ENCODE measurements at regions not wholly inside any gene's neighbourhood (a gene's known extent, or its start where the extent isn't known, plus 50 kb on each side); places are given as distances from the start of the nearest gene placed in this dataset.

DNA sequence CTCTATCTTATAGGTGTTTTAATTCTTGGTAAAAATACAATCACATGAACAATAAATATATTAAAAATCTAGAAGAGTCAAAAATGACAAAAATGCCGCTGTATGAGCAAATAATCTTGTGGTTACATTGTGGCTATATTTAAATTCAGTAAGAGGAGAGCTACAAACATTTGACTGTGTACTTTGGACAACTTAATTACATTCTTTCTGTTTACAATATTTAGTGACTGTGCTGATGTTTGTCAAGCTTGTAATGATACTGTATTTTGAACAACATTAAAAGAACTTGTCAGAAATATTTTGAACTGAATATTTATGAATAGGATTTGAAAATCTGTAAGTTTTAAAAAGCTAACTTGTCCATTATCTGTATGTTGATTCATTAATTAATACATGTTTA is 598.3 kb downstream of the SI start:
- WGBS, 2 donors, result 13 to 40% methylated on average over 1 of the region's 1 CpG
- Histone ChIP-seq H3K4me3 (no peak overlapping the region), H3K9me3 (no peaks in the 10 kb centered on the region), H3K27ac (no peak overlapping the region), H3K4me1 (no peaks in the 10 kb centered on the region), H3K27me3 (no peaks in the 10 kb centered on the region), H3K36me3 (no peaks in the 10 kb centered on the region)
- intact Hi-C loops (cut with DNase I), result no loop called here
- TF ChIP-seq, protein P1, sequence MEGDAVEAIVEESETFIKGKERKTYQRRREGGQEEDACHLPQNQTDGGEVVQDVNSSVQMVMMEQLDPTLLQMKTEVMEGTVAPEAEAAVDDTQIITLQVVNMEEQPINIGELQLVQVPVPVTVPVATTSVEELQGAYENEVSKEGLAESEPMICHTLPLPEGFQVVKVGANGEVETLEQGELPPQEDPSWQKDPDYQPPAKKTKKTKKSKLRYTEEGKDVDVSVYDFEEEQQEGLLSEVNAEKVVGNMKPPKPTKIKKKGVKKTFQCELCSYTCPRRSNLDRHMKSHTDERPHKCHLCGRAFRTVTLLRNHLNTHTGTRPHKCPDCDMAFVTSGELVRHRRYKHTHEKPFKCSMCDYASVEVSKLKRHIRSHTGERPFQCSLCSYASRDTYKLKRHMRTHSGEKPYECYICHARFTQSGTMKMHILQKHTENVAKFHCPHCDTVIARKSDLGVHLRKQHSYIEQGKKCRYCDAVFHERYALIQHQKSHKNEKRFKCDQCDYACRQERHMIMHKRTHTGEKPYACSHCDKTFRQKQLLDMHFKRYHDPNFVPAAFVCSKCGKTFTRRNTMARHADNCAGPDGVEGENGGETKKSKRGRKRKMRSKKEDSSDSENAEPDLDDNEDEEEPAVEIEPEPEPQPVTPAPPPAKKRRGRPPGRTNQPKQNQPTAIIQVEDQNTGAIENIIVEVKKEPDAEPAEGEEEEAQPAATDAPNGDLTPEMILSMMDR (IDR thresholded peaks at IDR 0.05), result no peak
- TF ChIP-seq POLR2A (IDR thresholded peaks at IDR 0.05) (no peak), POLR2AphosphoS5 (IDR thresholded peaks at IDR 0.05) (no peak)
- DNase-seq, result no peak

DNA sequence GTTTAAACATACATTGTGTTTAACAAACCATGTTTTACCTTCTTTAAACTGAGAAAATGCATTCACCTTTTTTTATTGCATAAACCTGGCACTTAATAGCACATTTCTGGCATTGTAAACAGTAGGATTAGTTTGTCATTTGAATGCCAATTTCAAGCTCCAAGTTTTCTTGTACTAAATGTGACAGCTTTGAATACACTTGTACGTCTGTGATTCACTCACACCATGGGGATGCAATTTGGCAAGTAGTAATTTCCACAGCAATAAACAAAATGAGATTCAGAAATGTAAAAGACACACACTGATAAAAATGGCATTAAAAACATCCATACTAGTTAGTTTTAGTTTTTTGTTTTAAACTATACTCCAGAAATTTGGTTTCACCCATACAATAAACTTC is 598.9 kb downstream of the SI start:
- Histone ChIP-seq H3K9me3 (no peaks in the 10 kb centered on the region), H3K27ac (no peak overlapping the region), H3K4me3 (no peak overlapping the region), H3K27me3 (no peaks in the 10 kb centered on the region), H3K36me3 (no peaks in the 10 kb centered on the region), H3K4me1 (no peaks in the 10 kb centered on the region)
- no peak for TF ChIP-seq EP300 (IDR thresholded peaks at IDR 0.05)
- TF ChIP-seq, protein P1 (IDR thresholded peaks at IDR 0.05), result no peak
- no peak for TF ChIP-seq POLR2AphosphoS5 (IDR thresholded peaks at IDR 0.05)
- no peak for TF ChIP-seq POLR2A (IDR thresholded peaks at IDR 0.05)
- intact Hi-C loops (cut with DNase I), result no loop called here
- DNase-seq, result no peak
- WGBS, 2 donors, result 63 to 72% methylated on average over 1 of the region's 1 CpG

DNA sequence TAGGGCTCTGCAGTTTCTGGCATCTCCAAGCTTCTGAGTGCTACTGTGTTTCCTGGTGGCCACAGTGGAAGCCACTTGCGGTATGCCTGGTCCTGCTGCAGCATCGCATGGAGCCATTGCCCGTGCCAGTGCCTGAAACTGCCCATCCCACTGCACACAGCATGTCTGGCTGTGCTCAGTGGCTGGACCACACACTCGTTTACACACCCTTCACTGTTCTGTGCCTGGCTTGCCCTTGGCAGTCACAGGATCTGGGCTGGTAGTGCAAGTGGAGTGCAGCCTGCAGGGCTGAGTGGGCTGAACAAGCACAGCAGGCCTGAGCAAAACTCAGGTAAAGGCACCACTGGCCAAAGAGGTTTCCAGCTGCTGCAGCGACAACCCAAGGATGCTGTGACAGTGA is 600.0 kb downstream of the SI start:
- no peak for DNase-seq
- intact Hi-C loops (cut with DNase I), result no loop called here
- Histone ChIP-seq H3K4me1 (no peaks in the 10 kb centered on the region), H3K27me3 (no peaks in the 10 kb centered on the region), H3K36me3 (no peaks in the 10 kb centered on the region), H3K9me3 (no peaks in the 10 kb centered on the region), H3K27ac (no peak overlapping the region), H3K4me3 (no peak overlapping the region)
- WGBS, 2 donors, result 88 to 91% methylated on average over 5 of the region's 5 CpGs
- TF ChIP-seq EP300 (IDR thresholded peaks at IDR 0.05), result no peak
- no peak for TF ChIP-seq POLR2A (IDR thresholded peaks at IDR 0.05)
- TF ChIP-seq, protein P1 (IDR thresholded peaks at IDR 0.05), result no peak
- no peak for TF ChIP-seq POLR2AphosphoS5 (IDR thresholded peaks at IDR 0.05)

DNA sequence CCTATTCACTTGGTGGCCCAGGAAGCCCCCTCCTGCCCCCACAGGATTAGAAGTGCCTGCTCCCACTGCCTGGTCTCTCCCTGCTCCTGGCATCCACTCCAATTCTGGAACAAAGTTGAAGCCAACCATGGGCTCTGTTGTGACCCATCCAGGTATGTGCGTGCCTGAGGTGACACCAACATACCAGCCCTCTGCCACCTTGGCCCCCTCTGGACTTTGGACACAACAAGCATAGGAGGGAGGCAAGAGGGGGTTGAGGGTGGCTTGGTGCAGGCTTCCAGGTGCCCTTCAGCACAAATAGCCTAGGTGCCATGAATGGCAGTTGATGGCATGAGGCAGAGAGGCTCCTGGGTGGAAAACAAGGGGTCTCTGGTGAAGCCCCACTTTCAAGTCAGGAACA is 600.9 kb downstream of the SI start:
- H3K9me3 ChIP-seq, result no peaks in the 10 kb centered on the region
- no peaks in the 10 kb centered on the region for H3K36me3 ChIP-seq
- intact Hi-C loops (cut with DNase I), result no loop called here
- H3K4me1 ChIP-seq, result no peaks in the 10 kb centered on the region
- DNase-seq, result no peak
- WGBS, 2 donors, result 81 to 95% methylated on average over 1 of the region's 1 CpG
- H3K27ac ChIP-seq, result no peak overlapping the region
- no peaks in the 10 kb centered on the region for H3K27me3 ChIP-seq
- no peak overlapping the region for H3K4me3 ChIP-seq
- TF ChIP-seq POLR2AphosphoS5 (IDR thresholded peaks at IDR 0.05), result no peak
- TF ChIP-seq, protein P1 (IDR thresholded peaks at IDR 0.05), result no peak
- TF ChIP-seq EP300 (IDR thresholded peaks at IDR 0.05), result no peak
- TF ChIP-seq POLR2A (IDR thresholded peaks at IDR 0.05), result no peak

DNA sequence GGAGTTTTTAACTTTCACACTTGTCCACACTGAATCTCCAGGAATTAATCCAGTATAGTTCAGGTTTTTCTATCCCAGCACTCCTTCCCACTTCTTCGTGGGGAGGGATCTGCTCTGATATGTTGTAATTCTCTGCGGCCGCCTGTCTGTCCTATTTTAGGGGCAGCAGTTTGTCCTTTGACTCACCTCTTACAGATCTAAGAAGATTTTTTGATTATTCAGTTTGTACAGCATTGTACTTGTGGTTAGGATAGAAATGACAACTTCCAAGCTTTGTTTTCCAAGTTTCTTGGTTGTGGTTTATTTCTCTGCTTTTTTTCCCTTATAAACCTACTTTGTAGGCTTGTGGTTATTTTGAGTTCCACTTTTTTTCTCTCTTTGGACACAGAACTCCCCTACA is 601.7 kb downstream of the SI start:
- Histone ChIP-seq H3K27ac (no peak overlapping the region), H3K36me3 (no peaks in the 10 kb centered on the region), H3K9me3 (no peaks in the 10 kb centered on the region), H3K4me3 (no peak overlapping the region), H3K4me1 (no peaks in the 10 kb centered on the region), H3K27me3 (no peaks in the 10 kb centered on the region)
- no peak for DNase-seq
- TF ChIP-seq, protein P1 (IDR thresholded peaks at IDR 0.05), result no peak
- TF ChIP-seq POLR2AphosphoS5 (IDR thresholded peaks at IDR 0.05), result no peak
- no peak for TF ChIP-seq POLR2A (IDR thresholded peaks at IDR 0.05)
- no peak for TF ChIP-seq EP300 (IDR thresholded peaks at IDR 0.05)
- intact Hi-C loops (cut with DNase I), result no loop called here
- 93 to 94% methylated on average over 3 of the region's 3 CpGs for WGBS, 2 donors
